ENCODE measurements at regions not wholly inside any gene's neighbourhood (a gene's known extent, or its start where the extent isn't known, plus 50 kb on each side); places are given as distances from the start of the nearest gene placed in this dataset.

GRCh38 chr6:3515669-3516068 is 58.8 kb upstream of the SLC22A23 start:
- H3K4me3 ChIP-seq (ENCODE audit: low read depth, low read length): no peak overlapping the region
- H3K9me3 ChIP-seq (ENCODE audit: control insufficient read depth, low read length): no peaks in the 10 kb centered on the region
- no peak overlapping the region for H3K9ac ChIP-seq
- H3K27ac ChIP-seq: no peak overlapping the region
- TF ChIP-seq CTCF (IDR thresholded peaks at IDR 0.05): no peak
- H3K4me2 ChIP-seq (ENCODE audit: low read length): no peak overlapping the region
- no peaks in the 10 kb centered on the region for H3K79me2 ChIP-seq
- H3K36me3 ChIP-seq (ENCODE audit: control insufficient read depth, insufficient read depth, low read length): no peaks in the 10 kb centered on the region
- H3K4me1 ChIP-seq: peaks cover 6% of the 10 kb centered on the region
- no peak overlapping the region for H2AFZ ChIP-seq
- H3K27me3 ChIP-seq (ENCODE audit: control insufficient read depth, insufficient read depth, low read length): no peaks in the 10 kb centered on the region

- no peak overlapping the region for H3K4me3 ChIP-seq (ENCODE audit: low read depth, low read length)
- no peaks in the 10 kb centered on the region for H3K79me2 ChIP-seq
- H3K36me3 ChIP-seq (ENCODE audit: control insufficient read depth, insufficient read depth, low read length): no peaks in the 10 kb centered on the region
- H2AFZ ChIP-seq: no peak overlapping the region
- TF ChIP-seq CTCF (IDR thresholded peaks at IDR 0.05): no peak
- peaks cover 12% of the 10 kb centered on the region for H3K4me1 ChIP-seq
- no peak overlapping the region for H3K27ac ChIP-seq
- no peaks in the 10 kb centered on the region for H3K27me3 ChIP-seq (ENCODE audit: control insufficient read depth, insufficient read depth, low read length)
- H3K9ac ChIP-seq: no peak overlapping the region
- H3K4me2 ChIP-seq (ENCODE audit: low read length): no peak overlapping the region
- H3K9me3 ChIP-seq (ENCODE audit: control insufficient read depth, low read length): no peaks in the 10 kb centered on the region
These were observed 56.6 kb upstream of the SLC22A23 start for GRCh38 chr6:3513416-3513815.

- Histone ChIP-seq H3K4me2 (ENCODE audit: low read length) (no peak overlapping the region), H3K9me3 (ENCODE audit: control insufficient read depth, low read length) (no peaks in the 10 kb centered on the region), H3K4me1 (peaks cover 15% of the 10 kb centered on the region), H3K27me3 (ENCODE audit: control insufficient read depth, insufficient read depth, low read length) (no peaks in the 10 kb centered on the region), H3K4me3 (ENCODE audit: low read depth, low read length) (no peak overlapping the region), H3K36me3 (ENCODE audit: control insufficient read depth, insufficient read depth, low read length) (no peaks in the 10 kb centered on the region), H3K27ac (no peak overlapping the region), H2AFZ (no peak overlapping the region), H3K9ac (no peak overlapping the region), H3K79me2 (no peaks in the 10 kb centered on the region)
- no peak for TF ChIP-seq CTCF (IDR thresholded peaks at IDR 0.05)
These were observed 56.0 kb upstream of the SLC22A23 start for GRCh38 chr6:3512832-3513231.

GRCh38 chr6:3510617-3511016 is 53.8 kb upstream of the SLC22A23 start:
- Histone ChIP-seq H2AFZ (peak overlapping the region; percentile 68), H3K36me3 (ENCODE audit: control insufficient read depth, insufficient read depth, low read length) (no peaks in the 10 kb centered on the region), H3K4me2 (ENCODE audit: low read length) (no peak overlapping the region), H3K9ac (no peak overlapping the region), H3K27ac (peak overlapping the region; percentile 57), H3K9me3 (ENCODE audit: control insufficient read depth, low read length) (no peaks in the 10 kb centered on the region), H3K27me3 (ENCODE audit: control insufficient read depth, insufficient read depth, low read length) (no peaks in the 10 kb centered on the region), H3K4me1 (peaks cover 35% of the 10 kb centered on the region), H3K4me3 (ENCODE audit: low read depth, low read length) (no peak overlapping the region), H3K79me2 (no peaks in the 10 kb centered on the region)
- TF ChIP-seq CTCF (IDR thresholded peaks at IDR 0.05): no peak

GRCh38 chr6:3510178-3510577 is 53.3 kb upstream of the SLC22A23 start:
- no peak overlapping the region for H3K4me3 ChIP-seq (ENCODE audit: low read depth, low read length)
- H3K4me1 ChIP-seq: peaks cover 39% of the 10 kb centered on the region
- no peaks in the 10 kb centered on the region for H3K79me2 ChIP-seq
- H2AFZ ChIP-seq: peak overlapping the region; percentile 68
- H3K4me2 ChIP-seq (ENCODE audit: low read length): no peak overlapping the region
- peak overlapping the region; percentile 57 for H3K27ac ChIP-seq
- H3K27me3 ChIP-seq (ENCODE audit: control insufficient read depth, insufficient read depth, low read length): no peaks in the 10 kb centered on the region
- no peak for TF ChIP-seq CTCF (IDR thresholded peaks at IDR 0.05)
- no peak overlapping the region for H3K9ac ChIP-seq
- H3K9me3 ChIP-seq (ENCODE audit: control insufficient read depth, low read length): no peaks in the 10 kb centered on the region
- H3K36me3 ChIP-seq (ENCODE audit: control insufficient read depth, insufficient read depth, low read length): no peaks in the 10 kb centered on the region

Measured in parathyroid adenoma (tissue), 2 donors.